ENCODE measurements at regions not wholly inside any gene's neighbourhood (a gene's known extent, or its start where the extent isn't known, plus 50 kb on each side); places are given as distances from the start of the nearest gene placed in this dataset.

GRCh38 chr10:131480066-131480465 lies 168.5 kb upstream of the TCERG1L start:
- FAIRE-seq (no peak), DNase-seq (ENCODE audit: low spot score) (no peak), ATAC-seq (no peak)
- H3K79me2 ChIP-seq (ENCODE audit: insufficient read depth, low read length): no peaks in the 10 kb centered on the region
- H3K9me3 ChIP-seq (ENCODE audit: low read length): peaks cover 11% of the 10 kb centered on the region; the same call in 1 of the 2 replicates
- H2AFZ ChIP-seq (ENCODE audit: low read length): no peak overlapping the region
- in situ Hi-C loops (cut with HindIII; ENCODE audit: extremely low pct_ligation_motif_present, low pct_unique_long_range_greater_than_20kb): no loop called here
- intact Hi-C loops (cut with micrococcal nuclease; ENCODE audit: unreplicated experiment): no loop called here
- ChIA-PET CTCF (ENCODE audit: low intra/inter-chr PET ratio, low total read pairs) (no interaction called here), POLR2A (no interaction called here)
- no peaks in the 10 kb centered on the region for H3K36me3 ChIP-seq (replicated peaks in 1 of 2; ENCODE audit: control insufficient read depth in 1 of 2, insufficient read depth in 2 of 2, low read length in 2 of 2)
- H4K20me1 ChIP-seq (ENCODE audit: insufficient read depth, low read length): no peaks in the 10 kb centered on the region
- no peak overlapping the region for H3K9ac ChIP-seq (ENCODE audit: insufficient read depth, low read depth, low read length)
- H3K27ac ChIP-seq (ENCODE audit: extremely low read length, insufficient read depth, low read length): no peak overlapping the region
- no TSS peak for BruUV-seq (replicated peaks)
- H3K4me1 ChIP-seq (ENCODE audit: insufficient read depth, low read length): peaks cover 9% of the 10 kb centered on the region; the same call in 1 of the 2 replicates
- H3K4me2 ChIP-seq (ENCODE audit: low read depth, low read length): no peak overlapping the region
- H3K27me3 ChIP-seq (ENCODE audit: control insufficient read depth in 1 of 2, insufficient read depth in 2 of 2, low read length in 2 of 2): peaks cover 1 to 6% of the 10 kb centered on the region in 2 experiments; a peak in 3 of 5 replicates
- 36% methylated on average over 3 of the region's 3 CpGs for WGBS (ENCODE audit: low lambda C conversion rate)
- no peak overlapping the region for H3K4me3 ChIP-seq (replicated peaks in 1 of 3; ENCODE audit: insufficient read depth in 1 of 3, low read depth in 2 of 3, low read length in 3 of 3)
- no peak for TF ChIP-seq ZNF292 (CRISPR knock-in tag; IDR thresholded peaks at IDR 0.05; ENCODE audit: borderline replicate concordance, low read depth)
- no peak for TF ChIP-seq ELF3 (CRISPR knock-in tag; IDR thresholded peaks at IDR 0.05)
- no peak for TF ChIP-seq FOXP1 (IDR thresholded peaks at IDR 0.05)
- no peak for TF ChIP-seq FOXP1 (CRISPR knock-in tag; IDR thresholded peaks at IDR 0.05)
- no peak for TF ChIP-seq ZNF562 (CRISPR knock-in tag; IDR thresholded peaks at IDR 0.05; ENCODE audit: borderline replicate concordance)
- no peak for TF ChIP-seq ZBTB40 (IDR thresholded peaks at IDR 0.05)
- no peak for TF ChIP-seq ZBTB40 (CRISPR knock-in tag; IDR thresholded peaks at IDR 0.05)
- TF ChIP-seq, protein P1, sequence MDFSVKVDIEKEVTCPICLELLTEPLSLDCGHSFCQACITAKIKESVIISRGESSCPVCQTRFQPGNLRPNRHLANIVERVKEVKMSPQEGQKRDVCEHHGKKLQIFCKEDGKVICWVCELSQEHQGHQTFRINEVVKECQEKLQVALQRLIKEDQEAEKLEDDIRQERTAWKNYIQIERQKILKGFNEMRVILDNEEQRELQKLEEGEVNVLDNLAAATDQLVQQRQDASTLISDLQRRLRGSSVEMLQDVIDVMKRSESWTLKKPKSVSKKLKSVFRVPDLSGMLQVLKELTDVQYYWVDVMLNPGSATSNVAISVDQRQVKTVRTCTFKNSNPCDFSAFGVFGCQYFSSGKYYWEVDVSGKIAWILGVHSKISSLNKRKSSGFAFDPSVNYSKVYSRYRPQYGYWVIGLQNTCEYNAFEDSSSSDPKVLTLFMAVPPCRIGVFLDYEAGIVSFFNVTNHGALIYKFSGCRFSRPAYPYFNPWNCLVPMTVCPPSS (IDR thresholded peaks at IDR 0.05): no peak
- TF ChIP-seq, protein P2, sequence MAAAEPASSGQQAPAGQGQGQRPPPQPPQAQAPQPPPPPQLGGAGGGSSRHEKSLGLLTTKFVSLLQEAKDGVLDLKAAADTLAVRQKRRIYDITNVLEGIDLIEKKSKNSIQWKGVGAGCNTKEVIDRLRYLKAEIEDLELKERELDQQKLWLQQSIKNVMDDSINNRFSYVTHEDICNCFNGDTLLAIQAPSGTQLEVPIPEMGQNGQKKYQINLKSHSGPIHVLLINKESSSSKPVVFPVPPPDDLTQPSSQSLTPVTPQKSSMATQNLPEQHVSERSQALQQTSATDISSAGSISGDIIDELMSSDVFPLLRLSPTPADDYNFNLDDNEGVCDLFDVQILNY (CRISPR knock-in tag; conservative IDR thresholded peaks at IDR 0.05): no peak
- no peak for TF ChIP-seq SNRNP70 (IDR thresholded peaks at IDR 0.05; ENCODE audit: low read depth, low read length)
- no peak for TF ChIP-seq ZNF839 (CRISPR knock-in tag; IDR thresholded peaks at IDR 0.05; ENCODE audit: borderline replicate concordance)
- no peak for TF ChIP-seq MXD1 (CRISPR knock-in tag; IDR thresholded peaks at IDR 0.05)
- TF ChIP-seq ZNF3 (CRISPR knock-in tag; IDR thresholded peaks at IDR 0.05): no peak
- no peak for TF ChIP-seq CBX5 (CRISPR knock-in tag; IDR thresholded peaks at IDR 0.05; ENCODE audit: borderline replicate concordance)
- TF ChIP-seq ZNF749 (CRISPR knock-in tag; IDR thresholded peaks at IDR 0.05; ENCODE audit: borderline replicate concordance): no peak
